Frontal cortex (tissue), 3 donors: ENCODE measurements at regions not wholly inside any gene's neighbourhood (a gene's known extent, or its start where the extent isn't known, plus 50 kb on each side); places are given as distances from the start of the nearest gene placed in this dataset.

ENCODE experiments used
- DNase-seq, 2 donors: peaks; one replicate each; pipeline ENCODE4 v3.0.0; 2012; ENCODE audit warnings: low spot score in 2 of 2
- FAIRE-seq: peaks from 2 replicates; lab custom pipeline; 2012; peaks lifted over from hg19 to GRCh38; lab: Jason Lieb, UNC
- donor health status: control.
- donor health status: control.
- donor health status: control.

- FAIRE-seq (no peak), DNase-seq (no peak)
These were observed 56.2 kb downstream of the TAF11L14 start for GRCh38 chr5:17690473-17690872.

- no peak for FAIRE-seq
These were observed 57.5 kb downstream of the TAF11L14 start for GRCh38 chr5:17691762-17692161.

DNA sequence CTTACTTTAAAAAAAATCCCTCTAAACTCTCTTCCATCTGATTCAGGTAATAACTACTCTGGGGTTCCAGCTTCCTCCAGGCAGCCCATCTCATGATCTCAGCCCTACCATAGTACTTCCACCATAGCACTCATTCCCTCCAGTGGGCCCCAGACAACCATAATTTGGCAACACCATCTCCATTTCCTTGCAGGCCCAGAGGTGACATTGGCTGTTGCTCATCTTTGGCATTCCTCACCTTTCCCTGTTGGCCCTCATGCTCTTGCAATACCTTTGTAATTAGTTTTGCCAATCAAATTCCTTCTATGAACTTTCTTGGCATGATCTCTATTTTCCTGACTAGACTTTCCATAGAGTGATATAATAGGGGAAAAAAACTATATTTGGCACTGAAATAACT lies 60.1 kb downstream of the TAF11L14 start:
- FAIRE-seq, result no peak
- no peak for DNase-seq

More at GRCh38 chr5:17691762-17692161, 57.5 kb downstream of the TAF11L14 start:
- no peak for DNase-seq

GRCh38 chr5:17694914-17695313 lies 60.7 kb downstream of the TAF11L14 start:
- no peak for FAIRE-seq

GRCh38 chr5:17696627-17697026 lies 62.4 kb downstream of the TAF11L14 start:
- FAIRE-seq (no peak), DNase-seq (no peak)

More at GRCh38 chr5:17694914-17695313, 60.7 kb downstream of the TAF11L14 start:
- no peak for DNase-seq

DNA sequence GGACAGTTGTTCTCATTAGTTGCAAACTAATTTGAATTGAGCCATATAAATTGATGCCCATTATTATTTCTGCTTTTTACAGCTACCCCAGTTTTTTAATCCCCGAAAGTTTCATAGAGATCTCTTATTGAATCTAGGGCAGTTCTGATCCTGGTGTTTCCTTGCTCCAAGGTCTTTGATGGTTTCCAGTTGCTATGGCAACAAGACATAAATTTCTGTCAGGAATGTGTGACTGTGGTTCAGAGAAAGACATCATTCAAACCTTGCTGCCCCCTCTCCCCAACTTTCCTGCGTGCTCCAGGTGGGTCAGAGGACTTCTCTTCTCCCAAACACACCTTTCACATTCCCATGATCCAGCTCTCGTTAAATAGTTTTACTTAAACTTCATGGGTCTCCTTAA lies 63.4 kb downstream of the TAF11L14 start:
- FAIRE-seq (no peak), DNase-seq (no peak)

DNA sequence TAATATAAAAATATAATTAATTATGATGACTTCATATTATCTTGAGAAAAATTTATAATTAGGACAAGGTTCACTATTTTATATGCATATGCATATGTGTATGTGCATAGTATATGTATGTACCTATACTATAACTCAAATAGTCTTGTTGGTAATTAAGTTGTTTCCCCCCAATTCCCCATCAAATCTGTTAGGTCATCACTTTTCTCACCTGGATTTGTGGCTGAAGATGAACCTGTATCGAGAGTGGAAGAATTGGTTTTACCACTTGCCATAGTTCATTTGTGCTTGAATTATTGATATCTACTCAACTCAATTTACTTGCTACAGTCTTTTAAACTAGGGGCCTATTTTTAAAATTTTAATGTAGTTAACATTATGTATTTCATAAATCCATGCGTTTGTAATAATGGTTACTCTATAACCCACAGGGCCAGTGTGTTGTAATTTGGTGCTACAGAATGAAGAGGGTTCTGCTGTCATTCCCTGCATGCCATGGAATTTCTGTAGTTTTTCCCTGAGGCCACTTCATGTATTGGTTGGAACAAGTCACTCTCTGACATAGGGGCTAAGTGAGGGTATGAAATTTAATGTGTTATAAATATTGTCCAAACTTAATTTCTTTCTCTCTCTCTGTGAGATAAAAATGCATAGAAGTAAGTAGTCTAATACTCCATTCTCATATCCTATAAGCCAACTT lies 74.9 kb downstream of the TAF11L14 start:
- no peak for DNase-seq
- no peak for FAIRE-seq

DNA sequence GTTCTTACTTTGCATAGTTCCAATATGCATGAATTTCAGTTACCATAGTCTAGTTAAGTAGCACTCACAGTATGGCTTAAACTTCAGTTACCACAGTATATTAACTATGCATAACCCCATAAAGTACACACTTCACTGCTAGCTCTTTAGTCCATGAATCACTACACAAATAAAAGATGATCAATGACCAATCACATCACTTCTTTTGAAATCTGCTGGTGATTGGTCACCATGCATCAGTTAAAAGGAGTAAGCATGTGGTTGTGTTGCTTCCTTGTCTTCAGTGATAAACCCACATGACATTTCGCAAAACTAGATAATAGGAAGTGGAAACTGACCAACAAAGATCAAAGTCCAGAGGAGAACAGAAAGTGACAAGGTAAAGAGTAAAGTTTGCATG lies 79.0 kb downstream of the TAF11L14 start:
- FAIRE-seq, result no peak

GRCh38 chr5:17714186-17714585 lies 79.9 kb downstream of the TAF11L14 start:
- FAIRE-seq (no peak), DNase-seq (no peak)

More for the DNA sequence above, 79.0 kb downstream of the TAF11L14 start:
- no peak for DNase-seq

GRCh38 chr5:17719592-17719991 lies 85.3 kb downstream of the TAF11L14 start:
- DNase-seq, result no peak
- FAIRE-seq, result no peak

- no peak for DNase-seq
- FAIRE-seq, result no peak
These were observed 85.8 kb downstream of the TAF11L14 start for GRCh38 chr5:17720071-17720470.

DNA sequence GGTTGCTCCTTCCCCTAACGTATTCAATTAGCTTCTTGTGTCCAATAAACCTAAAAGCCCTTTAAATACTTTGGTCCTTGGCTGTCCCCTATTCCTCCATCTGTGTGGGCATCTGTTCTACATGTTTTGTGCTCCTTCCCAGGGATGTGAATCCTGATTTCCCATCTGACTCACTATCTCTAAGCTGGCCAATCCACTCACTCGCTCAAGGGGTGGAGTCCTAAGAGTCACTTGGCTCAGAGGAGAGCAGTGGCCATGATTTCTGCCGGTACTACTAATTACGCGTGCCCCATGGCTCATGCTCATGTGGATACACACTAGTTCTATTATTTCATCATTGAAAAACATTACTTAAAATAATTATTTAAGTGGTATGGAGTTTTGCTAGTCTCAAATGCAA lies 89.6 kb downstream of the TAF11L14 start:
- FAIRE-seq (no peak), DNase-seq (no peak)

DNA sequence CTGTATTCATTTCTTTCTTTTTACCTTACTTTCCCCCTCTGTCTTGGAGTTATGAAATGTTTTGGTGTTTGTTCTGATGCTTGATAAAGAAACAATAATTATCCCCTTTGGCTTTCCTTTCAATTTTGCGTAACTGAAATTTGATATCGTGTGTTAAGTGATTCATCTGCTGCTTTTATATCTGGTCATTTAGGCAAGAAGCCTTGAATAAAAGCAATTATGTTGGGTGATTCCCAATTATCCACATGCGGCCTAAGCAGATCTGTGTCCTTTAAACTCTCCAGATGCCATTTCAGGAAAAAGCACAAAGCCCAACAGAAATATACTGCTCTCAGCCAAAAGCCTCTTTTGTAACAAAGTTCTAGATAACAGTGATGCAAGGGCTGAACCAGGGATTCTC lies 92.8 kb downstream of the TAF11L14 start:
- DNase-seq (no peak), FAIRE-seq (no peak)

- FAIRE-seq (no peak), DNase-seq (no peak)
These were observed 96.2 kb downstream of the TAF11L14 start for GRCh38 chr5:17730421-17730820.

- FAIRE-seq, result no peak
- DNase-seq, result no peak
These were observed 98.2 kb downstream of the TAF11L14 start for GRCh38 chr5:17732351-17732923.

DNA sequence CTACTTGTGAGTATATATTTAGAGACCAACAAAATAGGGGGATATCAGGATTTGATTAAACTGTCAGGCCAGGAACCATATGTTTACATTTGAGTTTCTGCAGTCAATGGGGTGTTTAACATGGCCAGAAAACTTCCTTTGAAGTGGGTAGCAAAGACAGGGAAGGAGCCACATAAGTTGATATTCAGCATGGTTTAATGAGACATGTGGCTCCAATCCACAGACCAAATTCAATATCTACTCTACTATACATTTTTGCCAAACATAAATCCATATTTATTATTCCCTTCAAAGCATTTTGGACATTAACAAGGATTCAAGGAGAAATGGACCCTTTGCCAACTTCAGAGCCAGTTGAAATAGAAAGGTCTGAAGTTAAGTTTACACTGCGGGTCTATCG lies 99.8 kb downstream of the TAF11L14 start:
- no peak for DNase-seq
- no peak for FAIRE-seq

DNA sequence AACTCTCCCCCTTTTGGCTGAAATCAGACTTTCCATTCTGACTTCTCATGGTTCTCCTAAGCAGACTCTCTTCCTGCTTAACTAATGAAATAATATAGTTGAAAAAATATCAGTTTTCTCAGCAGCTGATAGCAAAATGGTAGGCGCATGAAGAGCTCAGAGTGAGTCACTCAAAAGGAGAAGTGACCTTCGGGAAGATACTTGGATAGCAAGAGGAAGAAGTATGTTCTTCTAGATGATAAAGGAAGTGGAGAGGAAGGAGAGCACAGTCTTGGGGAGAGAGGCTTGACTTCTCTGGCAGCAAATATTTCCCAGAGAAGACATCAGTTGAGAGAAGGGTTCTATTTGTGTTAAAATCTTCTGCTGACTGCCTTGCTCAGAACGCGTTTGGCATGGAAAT lies 101.5 kb downstream of the TAF11L14 start:
- FAIRE-seq (no peak), DNase-seq (no peak)

DNA sequence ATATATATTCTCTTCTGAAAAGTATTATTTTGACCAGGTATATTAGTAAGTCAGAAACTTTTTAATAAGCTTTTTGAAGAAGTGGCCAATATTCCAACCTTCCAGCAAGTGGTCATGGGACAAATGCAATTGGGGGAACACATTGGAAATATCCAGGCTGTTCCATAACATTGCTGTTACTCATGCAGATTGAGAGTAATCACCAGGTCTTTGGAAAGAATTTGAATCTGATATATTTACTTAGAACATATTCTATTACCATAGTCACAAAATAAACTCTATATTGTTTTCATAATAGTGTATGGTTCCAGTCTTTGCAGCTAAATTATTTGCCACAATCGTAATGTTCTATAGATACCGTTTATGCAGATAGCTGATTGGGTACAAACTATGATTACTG lies 102.8 kb downstream of the TAF11L14 start:
- DNase-seq, result no peak
- no peak for FAIRE-seq

DNA sequence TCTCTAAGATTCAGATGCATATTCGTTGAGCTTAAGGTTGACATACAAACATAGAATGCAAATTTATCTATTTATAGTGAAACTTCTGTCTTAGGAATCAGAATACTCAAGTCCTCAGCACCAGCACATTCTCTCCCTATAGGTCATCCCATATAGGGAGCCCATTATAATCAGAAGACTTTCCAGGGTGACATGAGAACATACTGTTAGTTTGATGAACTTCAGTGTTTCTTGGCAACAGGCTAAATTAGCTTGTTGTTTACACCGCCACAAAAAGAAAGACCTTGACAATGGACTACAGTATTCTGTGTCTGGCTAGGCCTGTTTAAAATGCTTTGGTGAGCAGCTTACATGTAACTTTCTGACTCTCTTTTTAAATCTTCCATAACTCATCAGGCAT lies 104.2 kb downstream of the TAF11L14 start:
- no peak for FAIRE-seq
- no peak for DNase-seq

- DNase-seq, result no peak
- no peak for FAIRE-seq
These were observed 109.5 kb downstream of the TAF11L14 start for GRCh38 chr5:17743580-17744435.

- FAIRE-seq, result no peak
- no peak for DNase-seq
These were observed 113.9 kb downstream of the TAF11L14 start for GRCh38 chr5:17748201-17748600.
